C1 segment of cervical spinal cord (tissue), 14 donors: ENCODE measurements at regions not wholly inside any gene's neighbourhood (a gene's known extent, or its start where the extent isn't known, plus 50 kb on each side); places are given as distances from the start of the nearest gene placed in this dataset.

Experiments
- DNase-seq, 14 donors: peaks; one replicate each; lab custom pipeline; 2025; lab: John Stamatoyannopoulos, UW

- no peak for DNase-seq
These were observed 342.4 kb upstream of the AJAP1 start for GRCh38 chr1:4312024-4312423.

- DNase-seq = no peak
These were observed 339.2 kb upstream of the AJAP1 start for GRCh38 chr1:4315202-4315601.

- DNase-seq = no peak
These were observed 337.2 kb upstream of the AJAP1 start for GRCh38 chr1:4317207-4317606.

GRCh38 chr1:4318720-4319119 is 335.7 kb upstream of the AJAP1 start:
- DNase-seq = no peak

- no peak for DNase-seq
These were observed 334.9 kb upstream of the AJAP1 start for GRCh38 chr1:4319496-4319895.

- no peak for DNase-seq
These were observed 331.5 kb upstream of the AJAP1 start for GRCh38 chr1:4322881-4323280.

- no peak for DNase-seq
These were observed 331.1 kb upstream of the AJAP1 start for GRCh38 chr1:4323309-4323708.

- DNase-seq = no peak
These were observed 329.9 kb upstream of the AJAP1 start for GRCh38 chr1:4324525-4324924.

- no peak for DNase-seq
These were observed 327.3 kb upstream of the AJAP1 start for GRCh38 chr1:4327142-4327541.

GRCh38 chr1:4328402-4329071 is 325.9 kb upstream of the AJAP1 start:
- no peak for DNase-seq

GRCh38 chr1:4330805-4331766 is 323.3 kb upstream of the AJAP1 start:
- DNase-seq = no peak

GRCh38 chr1:4331767-4332163 is 322.6 kb upstream of the AJAP1 start:
- DNase-seq = no peak

GRCh38 chr1:4336507-4336906 is 317.9 kb upstream of the AJAP1 start:
- no peak for DNase-seq

- no peak for DNase-seq
These were observed 313.0 kb upstream of the AJAP1 start for GRCh38 chr1:4341421-4341820.

- DNase-seq = no peak
These were observed 310.2 kb upstream of the AJAP1 start for GRCh38 chr1:4344065-4344732.

- no peak for DNase-seq
These were observed 309.3 kb upstream of the AJAP1 start for GRCh38 chr1:4345094-4345493.

GRCh38 chr1:4346131-4346530 is 308.3 kb upstream of the AJAP1 start:
- DNase-seq = no peak

- no peak for DNase-seq
These were observed 303.0 kb upstream of the AJAP1 start for GRCh38 chr1:4351453-4351852.

GRCh38 chr1:4353090-4353856 is 301.1 kb upstream of the AJAP1 start:
- no peak for DNase-seq

GRCh38 chr1:4355839-4356238 is 298.6 kb upstream of the AJAP1 start:
- no peak for DNase-seq

GRCh38 chr1:4362314-4363044 is 291.9 kb upstream of the AJAP1 start:
- DNase-seq = no peak
